ENCODE measurements at regions not wholly inside any gene's neighbourhood (a gene's known extent, or its start where the extent isn't known, plus 50 kb on each side); places are given as distances from the start of the nearest gene placed in this dataset.

GRCh38 chr6:8525370-8525769 is 90.0 kb upstream of the SLC35B3 start:
- H3K27me3 ChIP-seq (replicated peaks in 1 of 7) = no peaks in the 10 kb centered on the region
- no peak for DNase-seq
- no peaks in the 10 kb centered on the region for H3K36me3 ChIP-seq
- H3K9me3 ChIP-seq = peaks cover 0 to 8% (median 3%) of the 10 kb centered on the region in 8 donors
- WGBS, 5 donors = 90 to 95% (median 93%) methylated on average over 1 of the region's 1 CpG
- H3K4me3 ChIP-seq = no peak overlapping the region
- no peak overlapping the region for H3K27ac ChIP-seq
- no peak for TF ChIP-seq CTCF (IDR thresholded peaks at IDR 0.05 in 8 of 11, conservative IDR thresholded peaks at IDR 0.05 in 3 of 11)
- TF ChIP-seq POLR2A (IDR thresholded peaks at IDR 0.05) = no peak
- TF ChIP-seq POLR2AphosphoS5 (IDR thresholded peaks at IDR 0.05) = no peak
- intact Hi-C loops (cut with DNase I; ENCODE audit: low total_unique reads) = no loop called here
- peaks cover 0 to 9% (median 0%) of the 10 kb centered on the region in 6 donors for H3K4me1 ChIP-seq

GRCh38 chr6:8513174-8513573 is 77.8 kb upstream of the SLC35B3 start:
- TF ChIP-seq POLR2AphosphoS5 (IDR thresholded peaks at IDR 0.05) = no peak
- no peak for TF ChIP-seq POLR2A (IDR thresholded peaks at IDR 0.05)
- TF ChIP-seq CTCF (IDR thresholded peaks at IDR 0.05 in 8 of 11, conservative IDR thresholded peaks at IDR 0.05 in 3 of 11) = no peak
- WGBS, 5 donors = 67 to 96% (median 86%) methylated on average over 1 of the region's 1 CpG
- Histone ChIP-seq H3K27ac (no peak overlapping the region), H3K36me3 (no peaks in the 10 kb centered on the region), H3K4me3 (no peak overlapping the region), H3K9me3 (no peaks in the 10 kb centered on the region), H3K27me3 (replicated peaks in 1 of 7) (no peaks in the 10 kb centered on the region), H3K4me1 (no peaks in the 10 kb centered on the region)
- intact Hi-C loops (cut with DNase I; ENCODE audit: low total_unique reads) = no loop called here
- DNase-seq = no peak

- intact Hi-C loops (cut with DNase I; ENCODE audit: low total_unique reads) = no loop called here
- Histone ChIP-seq H3K27me3 (replicated peaks in 1 of 7) (no peaks in the 10 kb centered on the region), H3K4me3 (no peak overlapping the region), H3K36me3 (no peaks in the 10 kb centered on the region), H3K4me1 (no peaks in the 10 kb centered on the region), H3K27ac (no peak overlapping the region), H3K9me3 (no peaks in the 10 kb centered on the region)
- TF ChIP-seq POLR2AphosphoS5 (IDR thresholded peaks at IDR 0.05) (no peak), POLR2A (IDR thresholded peaks at IDR 0.05) (no peak), CTCF (IDR thresholded peaks at IDR 0.05 in 8 of 11, conservative IDR thresholded peaks at IDR 0.05 in 3 of 11) (no peak)
- 84 to 93% (median 90%) methylated on average over 5 of the region's 5 CpGs for WGBS, 5 donors
- no peak for DNase-seq
These were observed 71.9 kb upstream of the SLC35B3 start for GRCh38 chr6:8507286-8507685.

GRCh38 chr6:8506126-8506525 is 70.8 kb upstream of the SLC35B3 start:
- intact Hi-C loops (cut with DNase I; ENCODE audit: low total_unique reads) = no loop called here
- Histone ChIP-seq H3K4me3 (no peak overlapping the region), H3K4me1 (no peaks in the 10 kb centered on the region), H3K9me3 (peaks cover 0 to 6% (median 0%) of the 10 kb centered on the region in 8 donors), H3K36me3 (no peaks in the 10 kb centered on the region), H3K27me3 (replicated peaks in 1 of 7) (no peaks in the 10 kb centered on the region), H3K27ac (no peak overlapping the region)
- DNase-seq = no peak
- TF ChIP-seq POLR2AphosphoS5 (IDR thresholded peaks at IDR 0.05) = no peak
- TF ChIP-seq CTCF (IDR thresholded peaks at IDR 0.05 in 8 of 11, conservative IDR thresholded peaks at IDR 0.05 in 3 of 11) = no peak
- no peak for TF ChIP-seq POLR2A (IDR thresholded peaks at IDR 0.05)
- WGBS, 5 donors = 6 to 19% (median 14%) methylated on average over 1 of the region's 1 CpG

Data from spleen (tissue), 11 donors.